ENCODE measurements at regions not wholly inside any gene's neighbourhood (a gene's known extent, or its start where the extent isn't known, plus 50 kb on each side); places are given as distances from the start of the nearest gene placed in this dataset.

GRCh38 chr6:115004204-115004603 is 661.4 kb upstream of the HS3ST5 start (continued):
- TF ChIP-seq, protein P1, sequence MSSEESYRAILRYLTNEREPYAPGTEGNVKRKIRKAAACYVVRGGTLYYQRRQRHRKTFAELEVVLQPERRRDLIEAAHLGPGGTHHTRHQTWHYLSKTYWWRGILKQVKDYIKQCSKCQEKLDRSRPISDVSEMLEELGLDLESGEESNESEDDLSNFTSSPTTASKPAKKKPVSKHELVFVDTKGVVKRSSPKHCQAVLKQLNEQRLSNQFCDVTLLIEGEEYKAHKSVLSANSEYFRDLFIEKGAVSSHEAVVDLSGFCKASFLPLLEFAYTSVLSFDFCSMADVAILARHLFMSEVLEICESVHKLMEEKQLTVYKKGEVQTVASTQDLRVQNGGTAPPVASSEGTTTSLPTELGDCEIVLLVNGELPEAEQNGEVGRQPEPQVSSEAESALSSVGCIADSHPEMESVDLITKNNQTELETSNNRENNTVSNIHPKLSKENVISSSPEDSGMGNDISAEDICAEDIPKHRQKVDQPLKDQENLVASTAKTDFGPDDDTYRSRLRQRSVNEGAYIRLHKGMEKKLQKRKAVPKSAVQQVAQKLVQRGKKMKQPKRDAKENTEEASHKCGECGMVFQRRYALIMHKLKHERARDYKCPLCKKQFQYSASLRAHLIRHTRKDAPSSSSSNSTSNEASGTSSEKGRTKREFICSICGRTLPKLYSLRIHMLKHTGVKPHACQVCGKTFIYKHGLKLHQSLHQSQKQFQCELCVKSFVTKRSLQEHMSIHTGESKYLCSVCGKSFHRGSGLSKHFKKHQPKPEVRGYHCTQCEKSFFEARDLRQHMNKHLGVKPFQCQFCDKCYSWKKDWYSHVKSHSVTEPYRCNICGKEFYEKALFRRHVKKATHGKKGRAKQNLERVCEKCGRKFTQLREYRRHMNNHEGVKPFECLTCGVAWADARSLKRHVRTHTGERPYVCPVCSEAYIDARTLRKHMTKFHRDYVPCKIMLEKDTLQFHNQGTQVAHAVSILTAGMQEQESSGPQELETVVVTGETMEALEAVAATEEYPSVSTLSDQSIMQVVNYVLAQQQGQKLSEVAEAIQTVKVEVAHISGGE (CRISPR knock-in tag; IDR thresholded peaks at IDR 0.05) = no peak
- TF ChIP-seq HDGF (IDR thresholded peaks at IDR 0.05) = no peak
- TF ChIP-seq TBL1XR1 (IDR thresholded peaks at IDR 0.05; ENCODE audit: low read depth, low read length) = no peak

DNA sequence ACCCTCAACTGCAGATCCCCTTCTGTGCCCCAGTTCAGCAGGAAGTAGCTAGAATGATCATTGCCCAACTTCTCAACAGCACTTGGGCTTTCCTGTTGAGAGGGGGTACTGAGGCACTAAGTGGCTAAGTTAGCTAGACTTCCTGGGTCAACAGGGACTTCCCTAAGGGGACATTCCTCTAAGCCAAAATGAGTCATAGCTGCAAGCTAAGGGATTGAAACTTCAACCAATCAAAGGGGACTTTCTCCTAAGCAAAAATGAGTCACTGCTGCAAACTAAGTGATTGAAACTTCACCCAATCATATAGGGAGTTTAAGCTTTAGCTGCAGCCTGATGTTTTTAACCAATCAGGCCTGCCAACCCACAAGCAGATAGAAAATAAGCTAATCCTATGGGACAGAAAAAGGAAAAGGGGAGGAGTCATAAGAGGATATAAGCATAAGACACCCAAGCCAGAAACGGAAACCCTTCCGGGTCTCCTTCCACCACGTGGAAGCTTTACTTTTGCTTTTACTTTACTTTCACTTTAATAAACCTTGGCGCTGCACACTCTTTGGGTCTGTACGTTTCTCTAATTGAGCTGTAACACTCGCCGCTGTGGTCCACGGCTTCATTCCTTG is 659.0 kb upstream of the HS3ST5 start:
- TF ChIP-seq, protein P2, sequence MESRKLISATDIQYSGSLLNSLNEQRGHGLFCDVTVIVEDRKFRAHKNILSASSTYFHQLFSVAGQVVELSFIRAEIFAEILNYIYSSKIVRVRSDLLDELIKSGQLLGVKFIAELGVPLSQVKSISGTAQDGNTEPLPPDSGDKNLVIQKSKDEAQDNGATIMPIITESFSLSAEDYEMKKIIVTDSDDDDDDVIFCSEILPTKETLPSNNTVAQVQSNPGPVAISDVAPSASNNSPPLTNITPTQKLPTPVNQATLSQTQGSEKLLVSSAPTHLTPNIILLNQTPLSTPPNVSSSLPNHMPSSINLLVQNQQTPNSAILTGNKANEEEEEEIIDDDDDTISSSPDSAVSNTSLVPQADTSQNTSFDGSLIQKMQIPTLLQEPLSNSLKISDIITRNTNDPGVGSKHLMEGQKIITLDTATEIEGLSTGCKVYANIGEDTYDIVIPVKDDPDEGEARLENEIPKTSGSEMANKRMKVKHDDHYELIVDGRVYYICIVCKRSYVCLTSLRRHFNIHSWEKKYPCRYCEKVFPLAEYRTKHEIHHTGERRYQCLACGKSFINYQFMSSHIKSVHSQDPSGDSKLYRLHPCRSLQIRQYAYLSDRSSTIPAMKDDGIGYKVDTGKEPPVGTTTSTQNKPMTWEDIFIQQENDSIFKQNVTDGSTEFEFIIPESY (IDR thresholded peaks at IDR 0.05) = peak; percentile 68; the same call in 1 of the 2 replicates
- peak; percentile 55 for TF ChIP-seq JUNB (IDR thresholded peaks at IDR 0.05)
- TF ChIP-seq ATF7 (IDR thresholded peaks at IDR 0.05; ENCODE audit: low read depth) = no peak
- TF ChIP-seq, protein P3, sequence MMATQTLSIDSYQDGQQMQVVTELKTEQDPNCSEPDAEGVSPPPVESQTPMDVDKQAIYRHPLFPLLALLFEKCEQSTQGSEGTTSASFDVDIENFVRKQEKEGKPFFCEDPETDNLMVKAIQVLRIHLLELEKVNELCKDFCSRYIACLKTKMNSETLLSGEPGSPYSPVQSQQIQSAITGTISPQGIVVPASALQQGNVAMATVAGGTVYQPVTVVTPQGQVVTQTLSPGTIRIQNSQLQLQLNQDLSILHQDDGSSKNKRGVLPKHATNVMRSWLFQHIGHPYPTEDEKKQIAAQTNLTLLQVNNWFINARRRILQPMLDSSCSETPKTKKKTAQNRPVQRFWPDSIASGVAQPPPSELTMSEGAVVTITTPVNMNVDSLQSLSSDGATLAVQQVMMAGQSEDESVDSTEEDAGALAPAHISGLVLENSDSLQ (IDR thresholded peaks at IDR 0.05) = peak; percentile 80
- no peak for TF ChIP-seq TCF12 (IDR thresholded peaks at IDR 0.05; ENCODE audit: low read depth, low read length)
- BruUV-seq (replicated peaks) = no TSS peak
- in situ Hi-C loops (cut with MboI) (no loop called here), intact Hi-C loops (cut with micrococcal nuclease; ENCODE audit: unreplicated experiment) (no loop called here)
- Histone ChIP-seq H3K79me2 (ENCODE audit: control insufficient read depth, insufficient read depth, low read length) (no peaks in the 10 kb centered on the region), H3K4me1 (ENCODE audit: control insufficient read depth, insufficient read depth, low read length) (no peaks in the 10 kb centered on the region), H3K9ac (ENCODE audit: control insufficient read depth, insufficient read depth, low read length) (no peak overlapping the region), H3K4me2 (ENCODE audit: control insufficient read depth, insufficient read depth) (no peak overlapping the region), H3K36me3 (ENCODE audit: control insufficient read depth in 2 of 2, insufficient read depth in 2 of 2, low read length in 1 of 2) (no peaks in the 10 kb centered on the region), H2AFZ (ENCODE audit: control insufficient read depth, low read depth, low read length) (peak overlapping the region; percentile 19), H3K4me3 (no peak overlapping the region), H3K27me3 (replicated peaks in 1 of 2; ENCODE audit: control insufficient read depth in 2 of 2, insufficient read depth in 2 of 2, low read length in 1 of 2) (no peaks in the 10 kb centered on the region), H4K20me1 (ENCODE audit: control insufficient read depth, insufficient read depth) (no peaks in the 10 kb centered on the region), H3K27ac (ENCODE audit: control insufficient read depth, insufficient read depth) (no peak overlapping the region), H3K9me3 (replicated peaks; ENCODE audit: control insufficient read depth, insufficient read depth, low read length) (peaks cover 13% of the 10 kb centered on the region; the same call in 2 of the 3 replicates)
- DNase-seq (ENCODE audit: low read depth, low spot score) (no peak), FAIRE-seq (no peak), ATAC-seq (peak; percentile 56)
- 13% methylated on average over 8 of the region's 8 CpGs for WGBS (ENCODE audit: insufficient coverage, insufficient replicate concordance, low lambda C conversion rate, missing lambda C conversion rate)
- ChIA-PET CTCF (no interaction called here), POLR2A (no interaction called here), SMC1A (ENCODE audit: uncharacterized antibody, unreplicated experiment) (interaction anchor here (0.7 to 1.4 kb wide), 4 partner anchors 27 to 286 kb away, joined by 3 to 4 read pairs (median 4); no protein-coding TSS in a partner anchor), RAD21 (ENCODE audit: unreplicated experiment) (no interaction called here)
